BLaER1 treated with 17β-estradiol and CSF1 and Interleukin-3, amounts not matched to agents 10 nM and 100 nM (cell line): ENCODE measurements at regions not wholly inside any gene's neighbourhood (a gene's known extent, or its start where the extent isn't known, plus 50 kb on each side); places are given as distances from the start of the nearest gene placed in this dataset.
A peak's percentile ranks its signal among the peaks of the same experiment; 100 is the strongest.
"Not testable (repeated sequence)": the region's sequence is repeated elsewhere in the genome, so short reads cannot be mapped to it uniquely, and the experiment has no call there.

Source experiments
- H3K27ac ChIP-seq, 11 experiments: shearing (Covaris generic); formaldehyde crosslinking; 2 replicates each; pipeline ENCODE4 v1.8.1; 2022
- H3K27me3 ChIP-seq, 11 experiments: shearing (Covaris generic); formaldehyde crosslinking; 2 replicates each; pipeline ENCODE4 v1.8.1; 2022
- H3K36me3 ChIP-seq, 11 experiments: shearing (Covaris generic); formaldehyde crosslinking; 2 replicates each; pipeline ENCODE4 v1.8.1; 2022
- H3K4me1 ChIP-seq, 10 experiments: shearing (Covaris generic); formaldehyde crosslinking; 2 replicates each; pipeline ENCODE4 v1.8.1; 2022
- H3K4me2 ChIP-seq, 11 experiments: shearing (Covaris generic); formaldehyde crosslinking; 2 replicates each; pipeline ENCODE4 v1.8.1; 2022
- H3K4me3 ChIP-seq, 10 experiments: shearing (Covaris generic); formaldehyde crosslinking; 2 replicates each; pipeline ENCODE4 v1.8.1; 2022
- H3K9ac ChIP-seq, 11 experiments: shearing (Covaris generic); formaldehyde crosslinking; 2 replicates each; pipeline ENCODE4 v1.8.1; 2022
- H3K9me3 ChIP-seq, 11 experiments: shearing (Covaris generic); formaldehyde crosslinking; replicated peaks in 1 of 11; 2 replicates each; pipeline ENCODE4 v1.8.1; 2022
- H4K20me1 ChIP-seq, 11 experiments: shearing (Covaris generic); formaldehyde crosslinking; 2 replicates each; pipeline ENCODE4 v1.8.1; 2022
- Cebpa-rat ChIP-seq, 11 experiments: shearing (Covaris generic); IDR thresholded peaks; 2 replicates each; pipeline ENCODE4 v1.8.1; 2022

- Histone ChIP-seq H3K9ac (peak overlapping the region in 6 of 11 experiments; percentile 17 to 60 (median 24); a peak in 9 of 22 replicates), H3K36me3 (no peaks in the 10 kb centered on the region), H3K4me2 (peak overlapping the region; percentile 38 to 89 (median 70); a peak in 21 of 22 replicates), H4K20me1 (no peaks in the 10 kb centered on the region), H3K4me3 (no peak overlapping the region), H3K9me3 (peaks cover 0 to 6% (median under 1%) of the 10 kb centered on the region in 11 experiments; a peak in 7 of 22 replicates), H3K27me3 (no peaks in the 10 kb centered on the region), H3K27ac (peak overlapping the region in 8 of 11 experiments; percentile 38 to 69 (median 56); a peak in 14 of 22 replicates), H3K4me1 (peaks cover 23 to 52% (median 40%) of the 10 kb centered on the region in 10 experiments)
- no peak for TF ChIP-seq Cebpa-rat (IDR thresholded peaks at IDR 0.05)
These were observed 134.8 kb upstream of the FOXA2 start for GRCh38 chr20:22719167-22719591.

DNA sequence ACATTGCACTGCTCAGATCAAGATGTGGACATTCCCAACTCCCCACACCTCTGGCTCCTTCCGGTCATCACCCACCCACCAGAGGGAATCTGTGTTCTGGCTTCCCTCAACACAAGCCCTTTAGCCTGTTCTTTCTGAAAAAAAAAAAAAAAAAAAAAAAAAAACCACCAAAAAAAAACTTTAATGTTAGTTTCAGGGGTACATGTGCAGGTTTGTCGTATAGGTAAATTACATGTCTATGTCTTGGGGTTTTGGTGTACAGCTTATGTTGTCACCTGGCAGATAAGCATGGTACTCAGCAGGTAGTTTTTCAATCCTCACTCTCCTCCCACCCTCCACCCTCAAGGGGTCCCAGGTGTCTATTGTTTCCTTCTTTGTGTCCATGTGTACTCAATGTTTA lies 135.8 kb upstream of the FOXA2 start:
- no peak for TF ChIP-seq Cebpa-rat (IDR thresholded peaks at IDR 0.05)
- H3K4me2 ChIP-seq: 0 out of 22 replicates have a peak overlapping the region, but pooled peaks of 1 of the 11 experiments have one; percentile 89
- no peaks in the 10 kb centered on the region for H3K36me3 ChIP-seq
- no peaks in the 10 kb centered on the region for H3K9me3 ChIP-seq
- peaks cover 23 to 52% (median 40%) of the 10 kb centered on the region in 10 experiments for H3K4me1 ChIP-seq
- H4K20me1 ChIP-seq: no peaks in the 10 kb centered on the region
- no peaks in the 10 kb centered on the region for H3K27me3 ChIP-seq
- H3K4me3 ChIP-seq: no peak overlapping the region
- H3K9ac ChIP-seq: no peak overlapping the region
- H3K27ac ChIP-seq: no peak overlapping the region

DNA sequence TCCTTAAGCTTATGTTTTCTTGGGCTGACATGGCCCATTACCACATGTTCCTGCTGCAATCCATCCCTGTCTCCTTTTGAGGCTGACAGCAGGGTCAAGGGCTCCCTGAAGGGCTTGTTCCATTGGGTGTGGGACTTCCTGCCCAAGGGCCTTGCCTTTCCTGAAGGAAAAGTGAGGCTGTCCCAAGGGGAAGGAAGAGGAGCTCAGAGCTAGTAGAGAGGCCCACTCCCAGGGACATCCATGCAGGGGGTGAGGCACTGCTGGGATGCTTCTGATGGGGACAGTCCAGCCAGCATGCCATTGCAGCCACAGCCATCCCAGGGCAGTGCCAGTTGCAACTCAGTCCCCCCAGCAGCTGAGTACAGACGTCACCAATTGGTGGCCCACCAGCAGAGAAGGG lies 138.4 kb upstream of the FOXA2 start:
- no peak overlapping the region for H3K27ac ChIP-seq
- no peaks in the 10 kb centered on the region for H4K20me1 ChIP-seq
- no peaks in the 10 kb centered on the region for H3K36me3 ChIP-seq
- H3K9me3 ChIP-seq: no peaks in the 10 kb centered on the region
- no peak overlapping the region for H3K4me3 ChIP-seq
- TF ChIP-seq Cebpa-rat (IDR thresholded peaks at IDR 0.05): no peak
- no peak overlapping the region for H3K9ac ChIP-seq
- peak overlapping the region in 2 of 11 experiments; percentile 4 to 26; a peak in 2 of 22 replicates for H3K4me2 ChIP-seq
- H3K4me1 ChIP-seq: peaks cover 13 to 29% (median 22%) of the 10 kb centered on the region in 10 experiments
- no peaks in the 10 kb centered on the region for H3K27me3 ChIP-seq

- no peak overlapping the region for H3K4me2 ChIP-seq
- no peaks in the 10 kb centered on the region for H3K9me3 ChIP-seq
- H3K4me1 ChIP-seq: peaks cover 14 to 25% (median 19%) of the 10 kb centered on the region in 10 experiments
- H3K36me3 ChIP-seq: no peaks in the 10 kb centered on the region
- H3K27me3 ChIP-seq: no peaks in the 10 kb centered on the region
- TF ChIP-seq Cebpa-rat (IDR thresholded peaks at IDR 0.05): no peak
- no peak overlapping the region for H3K9ac ChIP-seq
- H3K4me3 ChIP-seq: no peak overlapping the region
- H4K20me1 ChIP-seq: no peaks in the 10 kb centered on the region
- H3K27ac ChIP-seq: no peak overlapping the region
These were observed 139.3 kb upstream of the FOXA2 start for GRCh38 chr20:22723659-22724058.

- Histone ChIP-seq H3K4me1 (peaks cover 0 to 26% (median 9%) of the 10 kb centered on the region in 10 experiments; a peak in 11 of 20 replicates), H3K27ac (no peak overlapping the region), H3K36me3 (no peaks in the 10 kb centered on the region), H3K4me3 (no peak overlapping the region), H4K20me1 (no peaks in the 10 kb centered on the region; a peak in 1 of 22 replicates), H3K9me3 (no peaks in the 10 kb centered on the region; a peak in 1 of 22 replicates), H3K4me2 (peak overlapping the region in 5 of 11 experiments; percentile 41 to 72 (median 60); a peak in 11 of 22 replicates), H3K9ac (no peak overlapping the region), H3K27me3 (no peaks in the 10 kb centered on the region)
- no peak for TF ChIP-seq Cebpa-rat (IDR thresholded peaks at IDR 0.05)
These were observed 143.9 kb upstream of the FOXA2 start for GRCh38 chr20:22728146-22728745.

DNA sequence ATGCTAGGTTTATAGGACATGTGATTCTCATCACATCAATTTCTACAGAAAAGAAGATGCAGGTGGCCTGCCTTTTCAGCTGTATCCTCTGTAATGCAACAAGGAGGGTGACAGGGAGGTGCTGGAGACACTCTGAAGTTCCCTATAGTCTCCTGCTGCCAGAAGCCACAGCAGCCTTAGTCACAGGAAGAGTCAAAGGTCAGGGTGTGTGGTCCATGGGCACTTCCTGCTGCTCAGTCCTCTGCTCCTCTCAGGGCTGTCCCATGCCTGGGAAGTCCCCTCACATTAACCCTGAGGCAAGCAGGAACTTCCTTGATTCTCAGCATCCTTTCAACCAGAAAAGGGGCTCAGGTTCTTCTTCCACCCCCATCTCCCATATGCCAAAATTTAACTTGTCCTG lies 144.8 kb upstream of the FOXA2 start:
- H3K9me3 ChIP-seq: no peaks in the 10 kb centered on the region; a peak in 2 of 22 replicates
- no peak for TF ChIP-seq Cebpa-rat (IDR thresholded peaks at IDR 0.05)
- H4K20me1 ChIP-seq: no peaks in the 10 kb centered on the region; a peak in 1 of 22 replicates
- H3K4me3 ChIP-seq: no peak overlapping the region
- no peaks in the 10 kb centered on the region for H3K27me3 ChIP-seq
- H3K27ac ChIP-seq: no peak overlapping the region
- peak overlapping the region in 5 of 11 experiments; percentile 41 to 72 (median 60); a peak in 10 of 22 replicates for H3K4me2 ChIP-seq
- peaks cover 0 to 26% (median 9%) of the 10 kb centered on the region in 10 experiments; a peak in 11 of 20 replicates for H3K4me1 ChIP-seq
- no peak overlapping the region for H3K9ac ChIP-seq
- no peaks in the 10 kb centered on the region for H3K36me3 ChIP-seq

DNA sequence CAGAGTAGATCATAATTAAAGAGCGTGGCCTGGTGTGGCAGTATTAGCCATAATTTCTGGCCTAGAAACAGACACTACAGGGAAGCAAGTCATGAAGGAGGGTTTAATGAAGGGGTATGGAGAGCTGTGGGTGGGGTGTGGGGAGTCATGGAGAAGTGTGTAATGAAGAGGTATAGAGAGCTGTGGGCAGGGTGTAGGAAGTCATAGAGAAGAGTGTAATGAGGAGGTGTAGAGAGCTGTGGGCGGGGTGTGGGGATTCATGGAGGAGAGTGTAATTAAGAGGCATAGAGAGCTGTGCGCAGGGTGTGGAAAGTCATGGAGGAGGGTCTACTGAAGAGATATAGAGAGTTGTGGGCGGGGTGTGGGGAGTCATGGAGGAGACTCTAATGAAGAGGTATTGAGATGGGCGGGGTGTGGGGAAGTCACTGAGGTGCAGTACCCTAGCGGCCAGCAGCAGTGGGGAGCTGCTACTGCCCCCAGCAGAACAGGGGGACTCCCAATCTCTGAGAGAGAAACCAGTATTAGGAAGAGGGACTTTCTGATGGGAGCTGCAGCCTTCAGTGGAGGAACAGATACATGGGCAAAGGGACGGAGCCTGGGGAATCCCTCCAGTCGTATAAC lies 145.4 kb upstream of the FOXA2 start:
- Histone ChIP-seq H3K4me1 (peaks cover 0 to 26% (median 9%) of the 10 kb centered on the region in 10 experiments; a peak in 11 of 20 replicates), H3K4me2 (peak overlapping the region in 1 of 11 experiments; percentile 72; a peak in 1 of 22 replicates), H3K36me3 (no peaks in the 10 kb centered on the region), H3K27me3 (no peaks in the 10 kb centered on the region), H3K27ac (no peak overlapping the region), H3K9ac (no peak overlapping the region), H3K9me3 (no peaks in the 10 kb centered on the region; a peak in 2 of 22 replicates), H3K4me3 (no peak overlapping the region), H4K20me1 (no peaks in the 10 kb centered on the region; a peak in 1 of 22 replicates)
- no peak for TF ChIP-seq Cebpa-rat (IDR thresholded peaks at IDR 0.05)

- H3K9ac ChIP-seq: no peak overlapping the region
- no peaks in the 10 kb centered on the region for H3K27me3 ChIP-seq
- no peak overlapping the region for H3K4me3 ChIP-seq
- H3K36me3 ChIP-seq: no peaks in the 10 kb centered on the region
- H3K27ac ChIP-seq: no peak overlapping the region
- no peak overlapping the region for H3K4me2 ChIP-seq
- no peak for TF ChIP-seq Cebpa-rat (IDR thresholded peaks at IDR 0.05)
- H3K4me1 ChIP-seq: peaks cover 0 to 22% (median 9%) of the 10 kb centered on the region in 10 experiments; a peak in 11 of 20 replicates
- no peaks in the 10 kb centered on the region; a peak in 1 of 22 replicates for H4K20me1 ChIP-seq
- H3K9me3 ChIP-seq: no peaks in the 10 kb centered on the region; a peak in 2 of 22 replicates
These were observed 148.4 kb upstream of the FOXA2 start for GRCh38 chr20:22732751-22733150.

GRCh38 chr20:22734946-22735647 lies 150.7 kb upstream of the FOXA2 start:
- not testable (repeated sequence) for H3K27ac ChIP-seq, H3K4me1 ChIP-seq, H3K27me3 ChIP-seq, H3K4me3 ChIP-seq, H3K36me3 ChIP-seq, H4K20me1 ChIP-seq, H3K9ac ChIP-seq, H3K4me2 ChIP-seq, H3K9me3 ChIP-seq
